NCI-H82 treated with DMSO at 0.1 percent for 48 hours (cell line): ENCODE measurements at regions not wholly inside any gene's neighbourhood (a gene's known extent, or its start where the extent isn't known, plus 50 kb on each side); places are given as distances from the start of the nearest gene placed in this dataset.
"Not testable (repeated sequence)": the region's sequence is repeated elsewhere in the genome, so short reads cannot be mapped to it uniquely, and the experiment has no call there.

Experiments used
- DNase-seq: peaks from one replicate; lab custom pipeline; 2025; ENCODE audit not compliant: unreplicated experiment; lab: John Stamatoyannopoulos, UW

GRCh38 chr7:123264820-123265219, 65.1 kb upstream of the SLC13A1 start:
- not testable (repeated sequence) for DNase-seq

- DNase-seq = no peak
These were observed 60.7 kb upstream of the SLC13A1 start for GRCh38 chr7:123260428-123260960.

- no peak for DNase-seq
These were observed 60.0 kb upstream of the SLC13A1 start for GRCh38 chr7:123259759-123260158.
